DND-41 (cell line): ENCODE measurements at regions not wholly inside any gene's neighbourhood (a gene's known extent, or its start where the extent isn't known, plus 50 kb on each side); places are given as distances from the start of the nearest gene placed in this dataset.

Source experiments
- CTCF ChIP-seq: IDR thresholded peaks from 2 replicates; pipeline ENCODE4 v1.5.1; 2012; ENCODE audit warnings: borderline replicate concordance, low read length, moderate library complexity, mild to moderate bottlenecking; ENCODE audit not compliant: poor library complexity, severe bottlenecking; ENCODE audit errors: extremely low read depth
- EZH2 ChIP-seq: IDR thresholded peaks from 3 replicates; pipeline ENCODE4 v1.6.1; 2012; ENCODE audit warnings: borderline replicate concordance, low read depth, mild to moderate bottlenecking, moderate library complexity, low read length, inconsistent platforms; ENCODE audit not compliant: severe bottlenecking

GRCh38 chr2:180508458-180508857 is 471.9 kb upstream of the UBE2E3 start:
- TF ChIP-seq CTCF (no peak), EZH2 (no peak)
